Activated T-helper 1 cell treated with anti-CD3 and anti-CD28 coated beads, Interleukin-12 subunit alpha, Interleukin-12 subunit beta, Interleukin-2, Interleukin-4 antibody, amounts not matched to agents 30 ng/mL and 10 ng/mL and 1 ng/mL, durations not matched to agents 14 hours and 24 hours and 36 hours (primary cell): ENCODE measurements at regions not wholly inside any gene's neighbourhood (a gene's known extent, or its start where the extent isn't known, plus 50 kb on each side); places are given as distances from the start of the nearest gene placed in this dataset.

ENCODE experiments used
- DNase-seq: peaks from one replicate; pipeline ENCODE4 v3.0.0; 2021; ENCODE audit warnings: low spot score
- H3K27ac Mint-ChIP-seq: one replicate; pipeline ENCODE4 v1.8.0; 2021; ENCODE audit warnings: mild to moderate bottlenecking, mixed read lengths
- H3K27me3 Mint-ChIP-seq: one replicate; pipeline ENCODE4 v1.8.0; 2022; ENCODE audit warnings: mild to moderate bottlenecking, moderate library complexity, mixed read lengths; ENCODE audit not compliant: insufficient read depth
- H3K36me3 Mint-ChIP-seq: one replicate; pipeline ENCODE4 v1.8.0; 2021; ENCODE audit warnings: low read depth, mixed read lengths
- H3K4me1 Mint-ChIP-seq: one replicate; pipeline ENCODE4 v1.8.0; 2021; ENCODE audit warnings: low read depth, mixed read lengths
- H3K4me3 Mint-ChIP-seq: one replicate; pipeline ENCODE4 v1.8.0; 2021; ENCODE audit warnings: mild to moderate bottlenecking, moderate library complexity, mixed read lengths
- H3K9me3 Mint-ChIP-seq: one replicate; pipeline ENCODE4 v1.8.0; 2021; ENCODE audit warnings: mixed read lengths
- intact Hi-C: fragments of 100-400 bp; cut with micrococcal nuclease; formaldehyde crosslinking; loops from one replicate; pipeline ENCODE4 v1.15.1; 2024

GRCh38 chr6:6806844-6807518 is 218.5 kb downstream of the LY86 start:
- Mint-ChIP-seq H3K27me3 (peaks cover 23% of the 10 kb centered on the region), H3K4me1 (peaks cover 27% of the 10 kb centered on the region), H3K36me3 (no peaks in the 10 kb centered on the region), H3K9me3 (no peaks in the 10 kb centered on the region), H3K4me3 (no peak overlapping the region), H3K27ac (no peak overlapping the region)
- no peak for DNase-seq
- intact Hi-C loops = no loop called here

GRCh38 chr6:6808343-6808742 is 219.8 kb downstream of the LY86 start:
- intact Hi-C loops = no loop called here
- H3K4me1 Mint-ChIP-seq = peaks cover 31% of the 10 kb centered on the region
- H3K9me3 Mint-ChIP-seq = no peaks in the 10 kb centered on the region
- peaks cover 23% of the 10 kb centered on the region for H3K27me3 Mint-ChIP-seq
- DNase-seq = no peak
- no peak overlapping the region for H3K27ac Mint-ChIP-seq
- H3K36me3 Mint-ChIP-seq = no peaks in the 10 kb centered on the region
- no peak overlapping the region for H3K4me3 Mint-ChIP-seq

- Mint-ChIP-seq H3K27me3 (peaks cover 23% of the 10 kb centered on the region), H3K4me1 (peaks cover 27% of the 10 kb centered on the region), H3K4me3 (no peak overlapping the region), H3K9me3 (no peaks in the 10 kb centered on the region), H3K36me3 (no peaks in the 10 kb centered on the region), H3K27ac (no peak overlapping the region)
- no peak for DNase-seq
- intact Hi-C loops = no loop called here
Observed at GRCh38 chr6:6808915-6809314, 220.4 kb downstream of the LY86 start.

GRCh38 chr6:6810727-6811126 is 222.2 kb downstream of the LY86 start:
- no peaks in the 10 kb centered on the region for H3K9me3 Mint-ChIP-seq
- H3K4me3 Mint-ChIP-seq = peak overlapping the region; percentile 77
- H3K27ac Mint-ChIP-seq = no peak overlapping the region
- no peak for DNase-seq
- peaks cover 23% of the 10 kb centered on the region for H3K27me3 Mint-ChIP-seq
- H3K36me3 Mint-ChIP-seq = no peaks in the 10 kb centered on the region
- intact Hi-C loops = loop anchor here (1.0 kb wide), 1 partner anchor 12 kb away; no protein-coding TSS in a partner anchor
- H3K4me1 Mint-ChIP-seq = peaks cover 29% of the 10 kb centered on the region

- intact Hi-C loops = loop anchor here (1.0 kb wide), 1 partner anchor 13 kb away; no protein-coding TSS in a partner anchor
- Mint-ChIP-seq H3K4me3 (peak overlapping the region; percentile 77), H3K27me3 (peaks cover 23% of the 10 kb centered on the region), H3K36me3 (no peaks in the 10 kb centered on the region), H3K27ac (peak overlapping the region; percentile 74), H3K9me3 (no peaks in the 10 kb centered on the region), H3K4me1 (peaks cover 29% of the 10 kb centered on the region)
- DNase-seq = no peak
Observed at GRCh38 chr6:6811128-6812009, 222.8 kb downstream of the LY86 start.

- intact Hi-C loops = no loop called here
- H3K36me3 Mint-ChIP-seq = no peaks in the 10 kb centered on the region
Observed at GRCh38 chr6:6812427-6812826, 223.9 kb downstream of the LY86 start.

GRCh38 chr6:6815732-6816131 is 227.2 kb downstream of the LY86 start:
- Mint-ChIP-seq H3K27ac (no peak overlapping the region), H3K4me1 (peaks cover 24% of the 10 kb centered on the region), H3K27me3 (peaks cover 11% of the 10 kb centered on the region), H3K36me3 (no peaks in the 10 kb centered on the region), H3K9me3 (no peaks in the 10 kb centered on the region), H3K4me3 (no peak overlapping the region)
- no peak for DNase-seq
- intact Hi-C loops = no loop called here

More at GRCh38 chr6:6812427-6812826, 223.9 kb downstream of the LY86 start:
- Mint-ChIP-seq H3K27me3 (peaks cover 17% of the 10 kb centered on the region), H3K27ac (no peak overlapping the region), H3K9me3 (no peaks in the 10 kb centered on the region), H3K4me3 (peak overlapping the region; percentile 21), H3K4me1 (peaks cover 29% of the 10 kb centered on the region)
- DNase-seq = no peak

GRCh38 chr6:6816716-6817115 is 228.2 kb downstream of the LY86 start:
- peaks cover 13% of the 10 kb centered on the region for H3K27me3 Mint-ChIP-seq
- peaks cover 14% of the 10 kb centered on the region for H3K4me1 Mint-ChIP-seq

GRCh38 chr6:6818078-6818639 is 229.6 kb downstream of the LY86 start:
- intact Hi-C loops = no loop called here
- peaks cover 13% of the 10 kb centered on the region for H3K27me3 Mint-ChIP-seq

More at GRCh38 chr6:6816716-6817115, 228.2 kb downstream of the LY86 start:
- no peak overlapping the region for H3K27ac Mint-ChIP-seq
- no peak for DNase-seq
- H3K9me3 Mint-ChIP-seq = no peaks in the 10 kb centered on the region
- H3K36me3 Mint-ChIP-seq = no peaks in the 10 kb centered on the region
- intact Hi-C loops = no loop called here
- no peak overlapping the region for H3K4me3 Mint-ChIP-seq

GRCh38 chr6:6820641-6821238 is 232.2 kb downstream of the LY86 start:
- Mint-ChIP-seq H3K9me3 (no peaks in the 10 kb centered on the region), H3K4me1 (peaks cover 8% of the 10 kb centered on the region), H3K27me3 (peaks cover 16% of the 10 kb centered on the region), H3K36me3 (no peaks in the 10 kb centered on the region), H3K27ac (no peak overlapping the region), H3K4me3 (no peak overlapping the region)
- intact Hi-C loops = no loop called here
- no peak for DNase-seq

More at GRCh38 chr6:6818078-6818639, 229.6 kb downstream of the LY86 start:
- DNase-seq = no peak
- Mint-ChIP-seq H3K27ac (no peak overlapping the region), H3K36me3 (no peaks in the 10 kb centered on the region), H3K9me3 (no peaks in the 10 kb centered on the region), H3K4me1 (peaks cover 7% of the 10 kb centered on the region), H3K4me3 (no peak overlapping the region)

GRCh38 chr6:6821639-6822261 is 233.2 kb downstream of the LY86 start:
- H3K4me3 Mint-ChIP-seq = no peak overlapping the region
- H3K9me3 Mint-ChIP-seq = no peaks in the 10 kb centered on the region
- H3K27ac Mint-ChIP-seq = no peak overlapping the region
- H3K27me3 Mint-ChIP-seq = peaks cover 18% of the 10 kb centered on the region
- intact Hi-C loops = no loop called here
- H3K36me3 Mint-ChIP-seq = no peaks in the 10 kb centered on the region
- peaks cover 15% of the 10 kb centered on the region for H3K4me1 Mint-ChIP-seq
- DNase-seq = no peak

- intact Hi-C loops = no loop called here
- no peak for DNase-seq
- H3K36me3 Mint-ChIP-seq = no peaks in the 10 kb centered on the region
- peaks cover 24% of the 10 kb centered on the region for H3K27me3 Mint-ChIP-seq
- H3K4me3 Mint-ChIP-seq = no peak overlapping the region
- peaks cover 17% of the 10 kb centered on the region for H3K4me1 Mint-ChIP-seq
- H3K9me3 Mint-ChIP-seq = no peaks in the 10 kb centered on the region
- H3K27ac Mint-ChIP-seq = no peak overlapping the region
Observed at GRCh38 chr6:6823030-6823429, 234.5 kb downstream of the LY86 start.
